B cell (primary cell): ENCODE measurements at regions not wholly inside any gene's neighbourhood (a gene's known extent, or its start where the extent isn't known, plus 50 kb on each side); places are given as distances from the start of the nearest gene placed in this dataset.

Experiments
- ATAC-seq: fragments of 200-7000 bp; cut with Tn5 transposase; one replicate; pipeline ENCODE4 v1.10.0; 2021; ENCODE audit warnings: low read depth, mild to moderate bottlenecking, moderate number of reproducible peaks, moderate library complexity
- CTCF ChIA-PET: fragments of 350-600 bp; sonication (Branson Sonifier 250); formaldehyde crosslinking; loops from one replicate; lab custom pipeline; 2021; ENCODE audit warnings: antibody characterized with exemption, inconsistent platforms; lab: Charles Lee
- POLR2A ChIA-PET: fragments of 350-600 bp; sonication (Branson Sonifier 250); formaldehyde crosslinking; loops from one replicate; lab custom pipeline; 2021; ENCODE audit warnings: antibody characterized with exemption; lab: Charles Lee
- DNase-seq: peaks from one replicate; pipeline ENCODE4 v3.0.0; 2013
- H2AFZ ChIP-seq: 2 replicates; pipeline ENCODE4 v1.6.1; 2012; ENCODE audit warnings: mild to moderate bottlenecking, low read depth, low read length; ENCODE audit not compliant: insufficient read depth, poor library complexity, severe bottlenecking
- H3K27ac ChIP-seq, 2 donors: 1 replicate in 1 of 2; 2 replicates in 1 of 2; pipeline ENCODE4 v1.5.1; 2012 to 2013; ENCODE audit warnings: low read length in 2 of 2, mild to moderate bottlenecking in 2 of 2, moderate library complexity in 1 of 2
- H3K27me3 ChIP-seq, 4 experiments: fragments of 200-600 bp in 1 of 4; sonication (generic) in 1 of 4; replicated peaks in 1 of 4; 1 replicate in 2 of 4; 2 replicates in 2 of 4; pipeline versions ENCODE4 v1.6.1 to v1.7.0; 2013 to 2016; ENCODE audit warnings: low read length in 3 of 4, mild to moderate bottlenecking in 2 of 4, mixed read lengths in 1 of 4, moderate library complexity in 1 of 4; ENCODE audit not compliant: insufficient read depth in 4 of 4, control insufficient read depth in 3 of 4; ENCODE audit errors: control extremely low read depth in 1 of 4
- H3K36me3 ChIP-seq, 2 experiments: replicated peaks in 1 of 2; 1 replicate in 1 of 2; 2 replicates in 1 of 2; pipeline versions ENCODE4 v1.6.1 to v1.7.1; 2013; ENCODE audit warnings: low read length in 1 of 2; ENCODE audit not compliant: insufficient read depth in 2 of 2, control insufficient read depth in 1 of 2; ENCODE audit errors: control extremely low read depth in 1 of 2, extremely low read depth in 1 of 2
- H3K4me1 ChIP-seq, 2 donors: fragments of 200-600 bp in 1 of 2; sonication (generic) in 1 of 2; 1 replicate in 1 of 2; 2 replicates in 1 of 2; pipeline versions ENCODE4 v1.5.1 to v1.6.1; 2013 to 2017; ENCODE audit warnings: low read length in 2 of 2; ENCODE audit not compliant: control insufficient read depth in 2 of 2, insufficient read depth in 2 of 2
- H3K4me2 ChIP-seq: replicated peaks from 2 replicates; pipeline ENCODE3; 2012; ENCODE audit warnings: mild to moderate bottlenecking, low read depth, low read length; ENCODE audit not compliant: poor library complexity, severe bottlenecking
- H3K4me3 ChIP-seq, 5 experiments: fragments of 200-600 bp in 1 of 5; sonication (generic) in 1 of 5; 1 replicate in 3 of 5; 2 replicates in 2 of 5; pipeline versions ENCODE4 v1.5.1 to v1.7.0; 2011 to 2016; ENCODE audit warnings: low read length in 4 of 5, mild to moderate bottlenecking in 4 of 5, low read depth in 2 of 5, control low read depth in 1 of 5, moderate library complexity in 1 of 5; ENCODE audit not compliant: insufficient read depth in 1 of 5; ENCODE audit errors: control extremely low read depth in 1 of 5, extremely low read depth in 1 of 5
- H3K79me2 ChIP-seq: fragments of 200-600 bp; sonication (generic); one replicate; pipeline ENCODE4 v1.6.0; 2016; ENCODE audit warnings: low read length; ENCODE audit not compliant: control insufficient read depth, insufficient read depth
- H3K9ac ChIP-seq: fragments of 200-600 bp; sonication (generic); 2 replicates; pipeline ENCODE4 v1.6.1; 2017; ENCODE audit warnings: mild to moderate bottlenecking, low read length, moderate library complexity
- H3K9me3 ChIP-seq, 3 donors: one replicate each; pipeline versions ENCODE4 v1.6.1 to v1.7.1; 2013; ENCODE audit warnings: low read length in 2 of 3; ENCODE audit not compliant: control insufficient read depth in 2 of 3, insufficient read depth in 1 of 3; ENCODE audit errors: control extremely low read depth in 1 of 3
- H4K20me1 ChIP-seq: 2 replicates; pipeline ENCODE4 v1.6.0; 2012; ENCODE audit warnings: mild to moderate bottlenecking, low read length; ENCODE audit not compliant: insufficient read depth, control insufficient read depth, poor library complexity, severe bottlenecking
- H3K27ac Mint-ChIP-seq: one replicate; pipeline ENCODE4 v1.8.0; 2021; ENCODE audit warnings: mixed read lengths
- H3K27me3 Mint-ChIP-seq: one replicate; pipeline ENCODE4 v1.8.0; 2021; ENCODE audit warnings: mixed read lengths
- H3K4me1 Mint-ChIP-seq: one replicate; pipeline ENCODE4 v1.8.0; 2021; ENCODE audit warnings: mixed read lengths
- H3K4me3 Mint-ChIP-seq: one replicate; pipeline ENCODE4 v1.8.0; 2021; ENCODE audit warnings: mixed read lengths
- H3K9me3 Mint-ChIP-seq: one replicate; pipeline ENCODE4 v1.8.0; 2022; ENCODE audit warnings: mixed read lengths; ENCODE audit not compliant: insufficient read depth
- CTCF ChIP-seq: fragments of 200-600 bp; IDR thresholded peaks from one replicate; pipeline ENCODE4 v1.8.0; 2022; ENCODE audit warnings: antibody characterized with exemption, mild to moderate bottlenecking
- EZH2 ChIP-seq: IDR thresholded peaks from 2 replicates; pipeline ENCODE4 v1.6.1; 2012; ENCODE audit warnings: borderline replicate concordance, low read depth, mild to moderate bottlenecking, moderate library complexity, low read length; ENCODE audit not compliant: insufficient read depth, poor library complexity, severe bottlenecking
- WGBS: methylation state at CpG from one replicate; pipeline ENCODE4 v1.1.5; 2013; ENCODE audit warnings: missing lambda C conversion rate; ENCODE audit not compliant: insufficient coverage; 5-methylcytosine and 5-hydroxymethylcytosine counted together
- intact Hi-C: fragments of 100-400 bp; cut with micrococcal nuclease; formaldehyde crosslinking; loops from one replicate; pipeline ENCODE4 v1.10.0; 2022

- H3K27ac Mint-ChIP-seq = no peak overlapping the region
- intact Hi-C loops = no loop called here
- ATAC-seq (no peak), DNase-seq (no peak)
- no peaks in the 10 kb centered on the region for H3K27me3 ChIP-seq
- H3K9me3 Mint-ChIP-seq = peaks cover 1% of the 10 kb centered on the region
- no peak overlapping the region for H3K4me2 ChIP-seq
- 88% methylated on average over 3 of the region's 7 CpGs for WGBS
- peaks cover 0 to 8% (median 0%) of the 10 kb centered on the region in 3 donors for H3K9me3 ChIP-seq
- H3K27me3 Mint-ChIP-seq = no peaks in the 10 kb centered on the region
- no peaks in the 10 kb centered on the region for H4K20me1 ChIP-seq
- H3K4me1 Mint-ChIP-seq = no peaks in the 10 kb centered on the region
- H2AFZ ChIP-seq = no peak overlapping the region
- H3K4me3 ChIP-seq = no peak overlapping the region
- H3K79me2 ChIP-seq = no peaks in the 10 kb centered on the region
- no peaks in the 10 kb centered on the region for H3K4me1 ChIP-seq
- no peak for TF ChIP-seq CTCF
- TF ChIP-seq EZH2 = no peak
- H3K27ac ChIP-seq = no peak overlapping the region
- H3K9ac ChIP-seq = no peak overlapping the region
- POLR2A ChIA-PET = no interaction called here
- no peak overlapping the region for H3K4me3 Mint-ChIP-seq
- no peaks in the 10 kb centered on the region for H3K36me3 ChIP-seq
- CTCF ChIA-PET = no interaction called here
Measured at GRCh38 chr2:188207554-188207953, 84.1 kb upstream of the GULP1 start.

- peaks cover 0 to 6% (median 0%) of the 10 kb centered on the region in 3 donors for H3K9me3 ChIP-seq
- H3K36me3 ChIP-seq = no peaks in the 10 kb centered on the region
- ATAC-seq (no peak), DNase-seq (no peak)
- H3K9ac ChIP-seq = no peak overlapping the region
- Mint-ChIP-seq H3K27me3 (no peaks in the 10 kb centered on the region), H3K4me1 (no peaks in the 10 kb centered on the region), H3K27ac (no peak overlapping the region), H3K9me3 (peaks cover 1% of the 10 kb centered on the region), H3K4me3 (no peak overlapping the region)
- ChIA-PET CTCF (no interaction called here), POLR2A (no interaction called here)
- no peaks in the 10 kb centered on the region for H3K79me2 ChIP-seq
- H3K4me1 ChIP-seq = no peaks in the 10 kb centered on the region
- intact Hi-C loops = no loop called here
- H4K20me1 ChIP-seq = no peaks in the 10 kb centered on the region
- H3K27ac ChIP-seq = no peak overlapping the region
- no peak overlapping the region for H3K4me2 ChIP-seq
- H3K27me3 ChIP-seq = no peaks in the 10 kb centered on the region
- no peak overlapping the region for H2AFZ ChIP-seq
- no peak for TF ChIP-seq EZH2
- TF ChIP-seq CTCF = no peak
- no peak overlapping the region for H3K4me3 ChIP-seq
Measured at GRCh38 chr2:188209218-188209617, 82.5 kb upstream of the GULP1 start.
